ENCODE measurements at regions not wholly inside any gene's neighbourhood (a gene's known extent, or its start where the extent isn't known, plus 50 kb on each side); places are given as distances from the start of the nearest gene placed in this dataset.

DNA sequence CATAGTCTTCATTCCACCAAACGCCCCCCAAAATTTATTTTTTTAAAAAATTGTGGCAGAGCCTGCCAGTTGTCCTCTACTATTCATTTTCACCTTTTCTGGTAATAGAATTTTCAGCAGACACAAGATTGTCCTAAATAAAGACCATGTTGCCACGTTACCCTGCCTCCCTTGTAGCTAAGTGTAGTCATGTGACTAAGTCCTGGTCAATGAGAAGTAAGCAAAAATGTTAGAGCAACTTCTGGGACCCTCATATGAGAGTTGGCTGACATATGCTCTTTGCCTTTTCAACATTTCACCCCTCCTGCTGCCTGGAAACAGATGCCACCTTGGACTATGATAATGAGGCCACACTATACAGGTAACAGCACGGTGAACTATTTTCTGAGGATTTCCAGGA, 203.1 kb downstream of the PIK3R1 start:
- Mint-ChIP-seq H3K4me3 (ENCODE audit: unreplicated experiment) (no peak overlapping the region), H3K4me1 (ENCODE audit: unreplicated experiment) (peaks cover 40% of the 10 kb centered on the region), H3K27ac (ENCODE audit: unreplicated experiment) (no peak overlapping the region), H3K9me3 (ENCODE audit: unreplicated experiment) (no peaks in the 10 kb centered on the region), H3K36me3 (ENCODE audit: low read depth, unreplicated experiment) (no peaks in the 10 kb centered on the region), H3K27me3 (ENCODE audit: unreplicated experiment) (peaks cover 1% of the 10 kb centered on the region)
- no peak for TF ChIP-seq CTCF (IDR thresholded peaks at IDR 0.05; ENCODE audit: unreplicated experiment)
- DNase-seq (ENCODE audit: low spot score): no peak

GRCh38 chr5:68419081-68419636, 203.6 kb downstream of the PIK3R1 start:
- Mint-ChIP-seq H3K4me3 (ENCODE audit: unreplicated experiment) (no peak overlapping the region), H3K27me3 (ENCODE audit: unreplicated experiment) (peaks cover 1% of the 10 kb centered on the region), H3K36me3 (ENCODE audit: low read depth, unreplicated experiment) (no peaks in the 10 kb centered on the region), H3K4me1 (ENCODE audit: unreplicated experiment) (peaks cover 40% of the 10 kb centered on the region), H3K9me3 (ENCODE audit: unreplicated experiment) (no peaks in the 10 kb centered on the region), H3K27ac (ENCODE audit: unreplicated experiment) (no peak overlapping the region)
- TF ChIP-seq CTCF (IDR thresholded peaks at IDR 0.05; ENCODE audit: unreplicated experiment): no peak
- no peak for DNase-seq (ENCODE audit: low spot score)

DNA sequence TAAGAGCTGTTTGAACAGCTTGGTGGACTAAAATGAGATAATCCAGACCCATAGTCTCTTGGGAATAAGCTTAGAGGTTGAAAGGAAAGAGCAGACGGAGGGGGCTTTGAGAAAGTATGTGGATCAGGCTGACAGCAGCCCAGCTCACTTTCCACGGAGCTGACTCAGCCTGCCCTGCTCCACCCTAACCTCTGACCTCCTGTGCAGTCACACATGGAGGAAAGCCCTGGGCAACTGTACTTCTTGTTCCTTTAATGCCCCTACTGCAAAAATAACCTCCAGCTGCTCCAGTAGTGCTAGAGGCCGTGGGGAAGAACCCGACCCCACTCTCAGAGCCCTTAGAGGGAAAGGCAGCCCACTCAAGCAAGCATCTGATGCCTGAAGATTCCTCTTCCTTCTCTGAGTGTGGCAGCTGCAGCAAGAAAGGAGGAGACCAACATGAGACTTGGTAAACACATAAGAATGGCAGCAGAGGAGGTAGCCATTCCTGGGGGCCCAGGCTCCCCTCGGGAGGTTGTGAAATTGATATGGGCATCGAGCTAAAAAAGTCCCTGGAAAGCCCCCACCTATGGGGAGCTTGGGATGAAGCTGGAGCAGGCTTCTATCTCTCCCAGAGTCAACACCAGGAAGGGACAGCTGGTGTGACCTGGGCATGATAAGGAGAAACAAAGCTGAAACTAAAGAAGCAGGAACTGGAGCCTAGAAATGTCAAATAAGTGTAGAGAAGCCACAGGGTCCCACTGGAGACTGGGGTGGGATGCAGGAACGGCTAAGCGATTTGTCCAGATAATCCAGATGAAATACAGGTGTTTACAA, 204.3 kb downstream of the PIK3R1 start:
- no peaks in the 10 kb centered on the region for H3K36me3 Mint-ChIP-seq (ENCODE audit: low read depth, unreplicated experiment)
- no peak overlapping the region for H3K4me3 Mint-ChIP-seq (ENCODE audit: unreplicated experiment)
- H3K9me3 Mint-ChIP-seq (ENCODE audit: unreplicated experiment): no peaks in the 10 kb centered on the region
- H3K27me3 Mint-ChIP-seq (ENCODE audit: unreplicated experiment): peaks cover 1% of the 10 kb centered on the region
- H3K4me1 Mint-ChIP-seq (ENCODE audit: unreplicated experiment): peaks cover 36% of the 10 kb centered on the region
- no peak for TF ChIP-seq CTCF (IDR thresholded peaks at IDR 0.05; ENCODE audit: unreplicated experiment)
- DNase-seq (ENCODE audit: low spot score): no peak
- no peak overlapping the region for H3K27ac Mint-ChIP-seq (ENCODE audit: unreplicated experiment)

- no peak for DNase-seq (ENCODE audit: low spot score)
- no peaks in the 10 kb centered on the region for H3K9me3 Mint-ChIP-seq (ENCODE audit: unreplicated experiment)
- TF ChIP-seq CTCF (IDR thresholded peaks at IDR 0.05; ENCODE audit: unreplicated experiment): no peak
- peaks cover 1% of the 10 kb centered on the region for H3K27me3 Mint-ChIP-seq (ENCODE audit: unreplicated experiment)
- no peak overlapping the region for H3K4me3 Mint-ChIP-seq (ENCODE audit: unreplicated experiment)
- peaks cover 35% of the 10 kb centered on the region for H3K4me1 Mint-ChIP-seq (ENCODE audit: unreplicated experiment)
- no peak overlapping the region for H3K27ac Mint-ChIP-seq (ENCODE audit: unreplicated experiment)
- no peaks in the 10 kb centered on the region for H3K36me3 Mint-ChIP-seq (ENCODE audit: low read depth, unreplicated experiment)
These were observed 205.2 kb downstream of the PIK3R1 start for GRCh38 chr5:68420476-68421344.
